WTC11 (cell line): ENCODE measurements at regions not wholly inside any gene's neighbourhood (a gene's known extent, or its start where the extent isn't known, plus 50 kb on each side); places are given as distances from the start of the nearest gene placed in this dataset.

ENCODE experiments used
- CREB1 ChIP-seq: sonication (generic); formaldehyde crosslinking; IDR thresholded peaks from 2 replicates; pipeline ENCODE4 v1.8.0; 2023; ENCODE audit warnings: mild to moderate bottlenecking, missing genetic modification reagents
- CREM ChIP-seq: sonication (generic); formaldehyde crosslinking; IDR thresholded peaks from 2 replicates; pipeline ENCODE4 v1.8.1; 2022; ENCODE audit warnings: mild to moderate bottlenecking, missing genetic modification reagents, moderate library complexity
- TF ChIP-seq, protein P1 (sequence below): fragments of 200-600 bp; IDR thresholded peaks from 2 replicates; pipeline ENCODE4 v1.8.0; 2022; ENCODE audit warnings: antibody characterized with exemption
- TF ChIP-seq, protein P2 (sequence below): sonication (generic); formaldehyde crosslinking; IDR thresholded peaks from 2 replicates; pipeline ENCODE4 v1.8.0; 2022; ENCODE audit warnings: mild to moderate bottlenecking, missing genetic modification reagents
- TF ChIP-seq, protein P3 (sequence below): sonication (generic); formaldehyde crosslinking; IDR thresholded peaks from 2 replicates; pipeline ENCODE4 v1.8.1; 2022; ENCODE audit warnings: mild to moderate bottlenecking, missing genetic modification reagents, moderate library complexity, borderline replicate concordance
- TF ChIP-seq, protein P4 (sequence below): sonication (generic); formaldehyde crosslinking; IDR thresholded peaks from 2 replicates; pipeline ENCODE4 v1.8.0; 2023; ENCODE audit warnings: missing genetic modification reagents

DNA sequence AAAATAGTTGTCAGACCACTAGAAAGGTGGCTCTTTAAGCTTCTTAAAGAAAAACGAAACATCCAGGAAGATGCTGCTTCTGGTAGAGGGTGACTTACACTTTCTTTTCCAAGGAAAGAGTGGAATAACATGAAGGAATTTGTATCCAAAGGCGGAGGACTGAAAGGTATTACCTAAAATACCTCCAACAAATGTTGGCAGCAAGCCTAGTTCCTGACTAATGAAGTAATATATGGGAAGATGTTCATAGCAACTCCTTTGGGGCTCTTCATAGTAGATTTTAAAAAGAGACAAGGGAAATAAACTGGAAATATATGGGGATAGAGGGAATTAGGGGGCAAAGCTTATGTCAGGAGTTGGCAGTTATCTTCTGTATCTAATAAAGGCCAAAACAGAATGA is 116.2 kb downstream of the AASDH start:
- TF ChIP-seq CREB1 (CRISPR knock-in tag) (no peak), CREM (CRISPR knock-in tag) (no peak)
- TF ChIP-seq, protein P1, sequence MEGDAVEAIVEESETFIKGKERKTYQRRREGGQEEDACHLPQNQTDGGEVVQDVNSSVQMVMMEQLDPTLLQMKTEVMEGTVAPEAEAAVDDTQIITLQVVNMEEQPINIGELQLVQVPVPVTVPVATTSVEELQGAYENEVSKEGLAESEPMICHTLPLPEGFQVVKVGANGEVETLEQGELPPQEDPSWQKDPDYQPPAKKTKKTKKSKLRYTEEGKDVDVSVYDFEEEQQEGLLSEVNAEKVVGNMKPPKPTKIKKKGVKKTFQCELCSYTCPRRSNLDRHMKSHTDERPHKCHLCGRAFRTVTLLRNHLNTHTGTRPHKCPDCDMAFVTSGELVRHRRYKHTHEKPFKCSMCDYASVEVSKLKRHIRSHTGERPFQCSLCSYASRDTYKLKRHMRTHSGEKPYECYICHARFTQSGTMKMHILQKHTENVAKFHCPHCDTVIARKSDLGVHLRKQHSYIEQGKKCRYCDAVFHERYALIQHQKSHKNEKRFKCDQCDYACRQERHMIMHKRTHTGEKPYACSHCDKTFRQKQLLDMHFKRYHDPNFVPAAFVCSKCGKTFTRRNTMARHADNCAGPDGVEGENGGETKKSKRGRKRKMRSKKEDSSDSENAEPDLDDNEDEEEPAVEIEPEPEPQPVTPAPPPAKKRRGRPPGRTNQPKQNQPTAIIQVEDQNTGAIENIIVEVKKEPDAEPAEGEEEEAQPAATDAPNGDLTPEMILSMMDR, result no peak
- TF ChIP-seq, protein P2, sequence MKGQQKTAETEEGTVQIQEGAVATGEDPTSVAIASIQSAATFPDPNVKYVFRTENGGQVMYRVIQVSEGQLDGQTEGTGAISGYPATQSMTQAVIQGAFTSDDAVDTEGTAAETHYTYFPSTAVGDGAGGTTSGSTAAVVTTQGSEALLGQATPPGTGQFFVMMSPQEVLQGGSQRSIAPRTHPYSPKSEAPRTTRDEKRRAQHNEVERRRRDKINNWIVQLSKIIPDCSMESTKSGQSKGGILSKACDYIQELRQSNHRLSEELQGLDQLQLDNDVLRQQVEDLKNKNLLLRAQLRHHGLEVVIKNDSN (CRISPR knock-in tag), result no peak
- TF ChIP-seq, protein P3, sequence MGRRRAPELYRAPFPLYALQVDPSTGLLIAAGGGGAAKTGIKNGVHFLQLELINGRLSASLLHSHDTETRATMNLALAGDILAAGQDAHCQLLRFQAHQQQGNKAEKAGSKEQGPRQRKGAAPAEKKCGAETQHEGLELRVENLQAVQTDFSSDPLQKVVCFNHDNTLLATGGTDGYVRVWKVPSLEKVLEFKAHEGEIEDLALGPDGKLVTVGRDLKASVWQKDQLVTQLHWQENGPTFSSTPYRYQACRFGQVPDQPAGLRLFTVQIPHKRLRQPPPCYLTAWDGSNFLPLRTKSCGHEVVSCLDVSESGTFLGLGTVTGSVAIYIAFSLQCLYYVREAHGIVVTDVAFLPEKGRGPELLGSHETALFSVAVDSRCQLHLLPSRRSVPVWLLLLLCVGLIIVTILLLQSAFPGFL, result no peak
- TF ChIP-seq, protein P4, sequence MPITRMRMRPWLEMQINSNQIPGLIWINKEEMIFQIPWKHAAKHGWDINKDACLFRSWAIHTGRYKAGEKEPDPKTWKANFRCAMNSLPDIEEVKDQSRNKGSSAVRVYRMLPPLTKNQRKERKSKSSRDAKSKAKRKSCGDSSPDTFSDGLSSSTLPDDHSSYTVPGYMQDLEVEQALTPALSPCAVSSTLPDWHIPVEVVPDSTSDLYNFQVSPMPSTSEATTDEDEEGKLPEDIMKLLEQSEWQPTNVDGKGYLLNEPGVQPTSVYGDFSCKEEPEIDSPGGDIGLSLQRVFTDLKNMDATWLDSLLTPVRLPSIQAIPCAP (CRISPR knock-in tag), result no peak
